Neural cell (in vitro differentiated cells): ENCODE measurements at regions not wholly inside any gene's neighbourhood (a gene's known extent, or its start where the extent isn't known, plus 50 kb on each side); places are given as distances from the start of the nearest gene placed in this dataset.

ENCODE experiments used
- H2AFZ ChIP-seq: fragments of 200-600, 300-800 bp; sonication (generic), shearing (Covaris generic); 2 replicates; pipeline ENCODE4 v1.6.0; 2014; ENCODE audit warnings: low read depth, mild to moderate bottlenecking, antibody characterized with exemption, low read length, moderate library complexity
- H3F3A ChIP-seq: fragments of 200-600 bp; shearing (Covaris generic); 2 replicates; pipeline ENCODE4 v1.6.1; 2016; ENCODE audit warnings: mild to moderate bottlenecking, moderate library complexity, mixed read lengths, antibody characterized with exemption, low read length; ENCODE audit not compliant: insufficient read depth, poor library complexity, severe bottlenecking
- H3K27ac ChIP-seq: fragments of 200-600, 300-800 bp; sonication (generic), shearing (Covaris generic); 2 replicates; pipeline ENCODE4 v1.5.1; 2014; ENCODE audit warnings: mild to moderate bottlenecking, low read length, moderate library complexity
- H3K27me3 ChIP-seq: fragments of 300-800, 200-600 bp; sonication (generic), shearing (Covaris generic); 2 replicates; pipeline ENCODE4 v1.6.0; 2014; ENCODE audit warnings: mild to moderate bottlenecking, low read depth, low read length, moderate library complexity; ENCODE audit not compliant: insufficient read depth
- H3K36me3 ChIP-seq: fragments of 300-800, 200-600 bp; sonication (generic), shearing (Covaris generic); 2 replicates; pipeline ENCODE4 v1.5.1; 2014; ENCODE audit warnings: mild to moderate bottlenecking, antibody characterized with exemption, low read length, moderate library complexity; ENCODE audit not compliant: insufficient read depth
- H3K4me2 ChIP-seq: fragments of 300-800, 200-600 bp; sonication (generic), shearing (Covaris generic); 2 replicates; pipeline ENCODE4 v1.6.0; 2014; ENCODE audit warnings: mild to moderate bottlenecking, low read length
- H3K4me3 ChIP-seq: fragments of 300-800, 200-600 bp; sonication (generic), shearing (Covaris generic); 2 replicates; pipeline ENCODE4 v1.5.1; 2014; ENCODE audit warnings: mild to moderate bottlenecking, low read length, moderate library complexity
- H3K79me2 ChIP-seq: fragments of 200-600 bp; shearing (Covaris generic); replicated peaks from 2 replicates; pipeline ENCODE4 v1.6.0; 2014; ENCODE audit warnings: mild to moderate bottlenecking, low read length, moderate library complexity; ENCODE audit not compliant: insufficient read depth
- H3K9ac ChIP-seq: fragments of 300-800, 200-600 bp; sonication (generic), shearing (Covaris generic); 2 replicates; pipeline ENCODE4 v1.6.1; 2016; ENCODE audit warnings: mild to moderate bottlenecking, low read length, mixed read lengths
- H3K9me2 ChIP-seq: fragments of 200-600 bp; shearing (Covaris generic); 2 replicates; pipeline ENCODE4 v1.6.1; 2016; ENCODE audit warnings: mild to moderate bottlenecking, low read length, mixed read lengths; ENCODE audit not compliant: insufficient read depth
- H3K9me3 ChIP-seq: fragments of 200-600, 300-800 bp; sonication (generic), shearing (Covaris generic); 2 replicates; pipeline ENCODE4 v1.6.1; 2016; ENCODE audit warnings: mild to moderate bottlenecking, mixed run types, low read length, moderate library complexity, mixed read lengths
- H4K20me1 ChIP-seq: fragments of 200-600 bp; shearing (Covaris generic); 2 replicates; pipeline ENCODE4 v1.6.1; 2016; ENCODE audit warnings: mild to moderate bottlenecking, mixed run types; ENCODE audit not compliant: insufficient read depth
- EP300 ChIP-seq: fragments of 450-650 bp; conservative IDR thresholded peaks from 2 replicates; pipeline ENCODE4 v1.6.1; 2014; ENCODE audit warnings: antibody characterized with exemption, mild to moderate bottlenecking, moderate library complexity; ENCODE audit not compliant: poor library complexity, severe bottlenecking
- EZH2 ChIP-seq: fragments of 200-600, 300-800 bp; shearing (Covaris generic), sonication (generic); IDR thresholded peaks from 2 replicates; pipeline ENCODE4 v1.6.1; 2014; ENCODE audit warnings: antibody characterized with exemption, low read length, borderline replicate concordance, mild to moderate bottlenecking; ENCODE audit not compliant: insufficient read depth, poor library complexity, severe bottlenecking
- MXI1 ChIP-seq: fragments of 450-650 bp; conservative IDR thresholded peaks from 2 replicates; pipeline ENCODE4 v1.6.1; 2014; ENCODE audit warnings: antibody characterized with exemption, mild to moderate bottlenecking; ENCODE audit not compliant: poor library complexity, severe bottlenecking
- POLR2AphosphoS5 ChIP-seq: IDR thresholded peaks from 2 replicates; pipeline ENCODE4 v1.6.1; 2012
- RAD21 ChIP-seq: fragments of 450-650 bp; conservative IDR thresholded peaks from 2 replicates; pipeline ENCODE4 v1.6.1; 2014; ENCODE audit warnings: antibody characterized with exemption, mild to moderate bottlenecking, moderate library complexity
- SMC3 ChIP-seq: fragments of 450-650 bp; conservative IDR thresholded peaks from 2 replicates; pipeline ENCODE4 v1.6.1; 2014; ENCODE audit warnings: antibody characterized with exemption, mild to moderate bottlenecking, moderate library complexity; ENCODE audit not compliant: poor library complexity
- TAF1 ChIP-seq: IDR thresholded peaks from 2 replicates; pipeline ENCODE4 v1.6.1; 2012; ENCODE audit warnings: low read depth
- TF ChIP-seq, protein P1 (sequence below): fragments of 450-650 bp; IDR thresholded peaks from 2 replicates; pipeline ENCODE4 v1.5.1; 2014; ENCODE audit warnings: antibody characterized with exemption, mild to moderate bottlenecking, moderate library complexity; ENCODE audit not compliant: poor library complexity, severe bottlenecking
- TF ChIP-seq, protein P2 (sequence below): IDR thresholded peaks from 2 replicates; pipeline ENCODE4 v1.6.1; 2012; ENCODE audit warnings: borderline replicate concordance

DNA sequence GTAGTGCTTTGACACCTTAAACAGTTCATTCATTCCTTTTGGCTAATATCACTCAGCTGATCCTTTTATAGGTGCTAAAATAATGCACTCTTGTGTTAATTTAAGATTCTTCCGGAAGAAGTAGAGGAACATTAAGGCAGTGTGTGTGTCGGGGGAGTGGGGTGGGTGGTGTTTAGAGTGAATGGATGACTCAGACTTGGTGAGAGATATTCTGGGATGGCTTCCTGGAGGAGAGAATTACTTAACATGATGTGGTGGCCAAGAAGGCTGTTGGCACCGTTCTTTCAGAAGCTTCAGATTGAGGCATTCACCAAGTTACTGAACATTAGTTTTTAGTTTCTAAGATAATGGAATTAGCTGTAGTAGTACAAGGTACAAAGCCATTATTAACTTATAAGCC is 125.6 kb upstream of the ROPN1 start:
- Histone ChIP-seq H3K9ac (no peak overlapping the region), H3K36me3 (no peaks in the 10 kb centered on the region), H3K27me3 (no peaks in the 10 kb centered on the region), H3F3A (no peaks in the 10 kb centered on the region), H3K9me2 (no peaks in the 10 kb centered on the region), H2AFZ (no peak overlapping the region), H3K4me2 (no peak overlapping the region), H4K20me1 (peaks cover 15% of the 10 kb centered on the region), H3K27ac (no peak overlapping the region), H3K9me3 (no peaks in the 10 kb centered on the region), H3K4me3 (no peak overlapping the region), H3K79me2 (peaks cover 28% of the 10 kb centered on the region)
- TF ChIP-seq MXI1 (no peak), TAF1 (no peak), SMC3 (no peak)

DNA sequence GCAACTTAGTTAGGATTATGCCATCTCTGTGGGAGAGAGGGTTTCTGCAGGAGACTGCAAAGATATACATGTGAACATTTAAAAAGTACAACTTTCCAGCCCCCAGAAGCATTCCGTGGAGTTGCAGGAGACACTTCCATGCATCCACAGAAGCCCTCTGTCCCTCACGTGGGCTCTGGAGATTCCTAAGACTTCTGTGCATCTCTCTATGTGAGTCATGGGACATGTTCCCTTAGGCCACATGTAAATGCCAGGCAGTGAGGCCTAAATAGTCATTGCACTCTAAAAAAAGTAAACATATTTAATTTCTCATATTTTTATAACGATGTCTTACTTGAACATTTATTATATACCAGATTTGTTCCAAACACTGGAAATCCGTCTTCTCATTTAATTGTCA is 126.5 kb upstream of the ROPN1 start:
- H3K9me2 ChIP-seq = no peaks in the 10 kb centered on the region
- H4K20me1 ChIP-seq = peaks cover 15% of the 10 kb centered on the region
- H3K27me3 ChIP-seq = no peaks in the 10 kb centered on the region
- TF ChIP-seq TAF1 (no peak), RAD21 (no peak), POLR2AphosphoS5 (no peak), EZH2 (no peak), MXI1 (no peak), EP300 (no peak), SMC3 (no peak)
- TF ChIP-seq, protein P1, sequence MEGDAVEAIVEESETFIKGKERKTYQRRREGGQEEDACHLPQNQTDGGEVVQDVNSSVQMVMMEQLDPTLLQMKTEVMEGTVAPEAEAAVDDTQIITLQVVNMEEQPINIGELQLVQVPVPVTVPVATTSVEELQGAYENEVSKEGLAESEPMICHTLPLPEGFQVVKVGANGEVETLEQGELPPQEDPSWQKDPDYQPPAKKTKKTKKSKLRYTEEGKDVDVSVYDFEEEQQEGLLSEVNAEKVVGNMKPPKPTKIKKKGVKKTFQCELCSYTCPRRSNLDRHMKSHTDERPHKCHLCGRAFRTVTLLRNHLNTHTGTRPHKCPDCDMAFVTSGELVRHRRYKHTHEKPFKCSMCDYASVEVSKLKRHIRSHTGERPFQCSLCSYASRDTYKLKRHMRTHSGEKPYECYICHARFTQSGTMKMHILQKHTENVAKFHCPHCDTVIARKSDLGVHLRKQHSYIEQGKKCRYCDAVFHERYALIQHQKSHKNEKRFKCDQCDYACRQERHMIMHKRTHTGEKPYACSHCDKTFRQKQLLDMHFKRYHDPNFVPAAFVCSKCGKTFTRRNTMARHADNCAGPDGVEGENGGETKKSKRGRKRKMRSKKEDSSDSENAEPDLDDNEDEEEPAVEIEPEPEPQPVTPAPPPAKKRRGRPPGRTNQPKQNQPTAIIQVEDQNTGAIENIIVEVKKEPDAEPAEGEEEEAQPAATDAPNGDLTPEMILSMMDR = no peak
- TF ChIP-seq, protein P2, sequence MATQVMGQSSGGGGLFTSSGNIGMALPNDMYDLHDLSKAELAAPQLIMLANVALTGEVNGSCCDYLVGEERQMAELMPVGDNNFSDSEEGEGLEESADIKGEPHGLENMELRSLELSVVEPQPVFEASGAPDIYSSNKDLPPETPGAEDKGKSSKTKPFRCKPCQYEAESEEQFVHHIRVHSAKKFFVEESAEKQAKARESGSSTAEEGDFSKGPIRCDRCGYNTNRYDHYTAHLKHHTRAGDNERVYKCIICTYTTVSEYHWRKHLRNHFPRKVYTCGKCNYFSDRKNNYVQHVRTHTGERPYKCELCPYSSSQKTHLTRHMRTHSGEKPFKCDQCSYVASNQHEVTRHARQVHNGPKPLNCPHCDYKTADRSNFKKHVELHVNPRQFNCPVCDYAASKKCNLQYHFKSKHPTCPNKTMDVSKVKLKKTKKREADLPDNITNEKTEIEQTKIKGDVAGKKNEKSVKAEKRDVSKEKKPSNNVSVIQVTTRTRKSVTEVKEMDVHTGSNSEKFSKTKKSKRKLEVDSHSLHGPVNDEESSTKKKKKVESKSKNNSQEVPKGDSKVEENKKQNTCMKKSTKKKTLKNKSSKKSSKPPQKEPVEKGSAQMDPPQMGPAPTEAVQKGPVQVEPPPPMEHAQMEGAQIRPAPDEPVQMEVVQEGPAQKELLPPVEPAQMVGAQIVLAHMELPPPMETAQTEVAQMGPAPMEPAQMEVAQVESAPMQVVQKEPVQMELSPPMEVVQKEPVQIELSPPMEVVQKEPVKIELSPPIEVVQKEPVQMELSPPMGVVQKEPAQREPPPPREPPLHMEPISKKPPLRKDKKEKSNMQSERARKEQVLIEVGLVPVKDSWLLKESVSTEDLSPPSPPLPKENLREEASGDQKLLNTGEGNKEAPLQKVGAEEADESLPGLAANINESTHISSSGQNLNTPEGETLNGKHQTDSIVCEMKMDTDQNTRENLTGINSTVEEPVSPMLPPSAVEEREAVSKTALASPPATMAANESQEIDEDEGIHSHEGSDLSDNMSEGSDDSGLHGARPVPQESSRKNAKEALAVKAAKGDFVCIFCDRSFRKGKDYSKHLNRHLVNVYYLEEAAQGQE = no peak
- peaks cover 30% of the 10 kb centered on the region for H3K79me2 ChIP-seq
- H3F3A ChIP-seq = no peaks in the 10 kb centered on the region
- H3K9me3 ChIP-seq = no peaks in the 10 kb centered on the region
- no peak overlapping the region for H3K9ac ChIP-seq
- H2AFZ ChIP-seq = no peak overlapping the region
- no peak overlapping the region for H3K4me3 ChIP-seq
- no peak overlapping the region for H3K27ac ChIP-seq
- no peak overlapping the region for H3K4me2 ChIP-seq
- H3K36me3 ChIP-seq = no peaks in the 10 kb centered on the region
